Activated naive CD4-positive, alpha-beta T cell treated with anti-CD3 and anti-CD28 coated beads, Interleukin-2, amount 50 U/mL, for 16 hours (primary cell): ENCODE measurements at regions not wholly inside any gene's neighbourhood (a gene's known extent, or its start where the extent isn't known, plus 50 kb on each side); places are given as distances from the start of the nearest gene placed in this dataset.
"Not testable (repeated sequence)": the region's sequence is repeated elsewhere in the genome, so short reads cannot be mapped to it uniquely, and the experiment has no call there.

Source experiments
- DNase-seq: peaks from one replicate; pipeline ENCODE4 v3.0.0-alpha.2; 2020

DNA sequence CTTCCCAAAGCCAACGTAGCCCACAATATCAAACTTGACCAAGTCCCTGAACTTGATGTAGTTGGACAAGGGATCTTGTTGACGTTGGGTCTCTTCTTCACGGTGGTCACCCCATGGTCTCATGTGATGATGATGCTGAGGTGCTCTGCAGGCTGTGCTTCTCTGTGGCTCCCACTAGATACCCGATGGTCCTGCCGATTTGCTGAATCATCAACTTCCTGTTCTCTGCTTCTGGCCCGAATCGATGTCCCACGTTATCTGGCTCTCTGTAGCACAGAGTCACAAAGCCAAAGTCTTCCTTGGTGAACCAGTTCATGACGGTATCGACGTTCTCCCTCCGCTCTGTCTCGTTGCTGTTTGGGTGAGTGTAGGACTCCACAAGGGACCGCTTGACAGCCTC is 201.0 kb downstream of the ADRA2C start:
- DNase-seq: not testable (repeated sequence)

DNA sequence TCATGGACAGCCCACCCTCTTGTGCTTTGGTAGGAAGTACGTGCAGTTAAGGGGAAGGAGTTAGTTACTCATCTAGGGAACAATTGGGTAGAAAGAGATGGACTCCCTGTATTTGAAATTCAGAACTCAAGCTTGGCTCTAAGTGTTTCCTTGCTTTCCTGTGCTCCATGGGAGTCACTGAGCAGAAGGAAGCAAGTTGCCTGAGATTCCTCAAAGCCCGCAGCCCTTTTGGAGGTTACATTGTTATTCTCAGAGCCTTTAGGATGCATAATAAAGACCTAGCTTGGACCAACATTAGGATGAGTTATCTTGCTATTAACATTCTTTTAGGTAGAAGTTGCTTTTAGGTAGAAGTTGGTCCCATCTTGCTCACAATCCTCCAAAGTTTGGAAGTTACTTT is 206.4 kb downstream of the ADRA2C start:
- not testable (repeated sequence) for DNase-seq

DNA sequence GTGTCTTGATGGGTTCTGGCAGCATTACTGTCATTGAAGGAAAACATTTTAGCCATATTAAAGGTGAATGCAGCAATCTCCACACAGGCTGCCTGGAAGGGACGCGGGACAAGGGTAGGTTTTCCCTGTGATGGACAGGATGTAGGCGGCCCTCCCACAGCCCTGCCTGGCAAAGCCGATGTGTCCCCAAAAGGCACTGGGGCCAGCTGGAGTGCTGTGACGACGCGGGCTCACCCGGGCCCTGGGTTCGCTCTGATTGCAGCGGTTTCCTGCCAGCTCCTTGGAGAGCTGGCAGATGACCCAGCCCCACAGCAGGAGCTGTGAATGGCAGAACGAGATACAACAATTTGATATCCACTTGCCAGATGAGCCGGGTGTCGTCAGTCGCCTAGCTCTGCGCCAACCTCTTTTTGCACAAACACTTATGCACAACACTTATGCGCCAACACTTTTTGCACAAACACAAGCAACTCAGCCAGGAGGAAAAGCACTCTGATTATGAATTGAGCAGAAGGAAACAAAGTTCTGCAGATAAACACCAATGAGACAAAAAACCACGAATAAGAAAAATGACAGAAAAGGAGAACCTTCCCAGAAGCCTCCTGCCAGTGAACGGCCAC is 207.5 kb downstream of the ADRA2C start:
- not testable (repeated sequence) for DNase-seq

DNA sequence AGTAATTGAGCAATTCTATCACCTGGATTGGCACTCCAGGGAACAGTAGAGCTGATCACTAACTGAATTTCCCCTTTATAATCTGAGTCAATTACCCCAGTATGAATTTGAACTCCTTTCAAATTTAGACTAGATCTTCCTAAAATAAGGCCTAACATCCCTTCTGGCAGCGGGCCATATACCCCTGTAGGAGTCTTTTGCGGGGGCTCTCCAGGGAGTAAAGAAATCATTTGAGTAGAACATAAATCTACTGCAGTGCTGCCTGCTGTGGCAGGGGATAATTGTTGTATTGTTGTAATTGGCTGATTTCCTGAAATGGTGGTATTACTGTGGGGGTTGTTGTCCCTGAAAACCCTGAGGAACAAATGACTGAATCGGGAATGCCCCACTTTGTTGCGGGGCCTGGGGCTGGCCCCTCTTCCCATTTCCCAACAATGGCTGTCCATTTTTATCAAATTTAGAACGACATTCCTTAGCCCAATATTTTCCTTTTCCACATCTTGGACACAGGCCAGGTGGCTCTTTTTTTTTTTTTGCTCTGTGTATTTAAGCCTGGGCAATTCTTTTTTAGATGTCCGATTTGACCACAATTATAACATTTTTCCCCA is 217.4 kb downstream of the ADRA2C start:
- DNase-seq: not testable (repeated sequence)

- not testable (repeated sequence) for DNase-seq
Measured at GRCh38 chr4:3984796-3985195, 218.6 kb downstream of the ADRA2C start.

GRCh38 chr4:3986412-3986811 is 220.2 kb downstream of the ADRA2C start:
- DNase-seq: not testable (repeated sequence)

DNA sequence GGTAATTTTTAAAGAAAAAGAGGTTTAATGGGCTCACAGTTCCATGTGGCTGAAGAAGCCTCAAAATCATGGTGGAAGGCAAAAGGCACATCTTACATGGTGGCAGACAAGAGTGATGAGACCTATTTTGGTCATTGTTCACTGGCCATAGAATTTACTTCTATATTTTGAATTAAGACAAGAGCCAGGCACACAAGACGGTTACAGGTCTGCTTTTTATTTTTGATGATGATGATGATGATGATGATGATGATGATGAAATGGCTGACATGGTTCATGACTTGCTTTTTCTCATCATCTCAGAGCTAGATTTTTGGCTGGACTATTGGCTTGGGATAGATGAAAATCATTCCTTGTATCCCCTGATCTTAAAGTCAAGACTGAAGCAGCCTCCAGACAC is 229.3 kb downstream of the OTOP1 start:
- DNase-seq: not testable (repeated sequence)

GRCh38 chr4:4004036-4004435 is 222.7 kb downstream of the OTOP1 start:
- DNase-seq: not testable (repeated sequence)

DNA sequence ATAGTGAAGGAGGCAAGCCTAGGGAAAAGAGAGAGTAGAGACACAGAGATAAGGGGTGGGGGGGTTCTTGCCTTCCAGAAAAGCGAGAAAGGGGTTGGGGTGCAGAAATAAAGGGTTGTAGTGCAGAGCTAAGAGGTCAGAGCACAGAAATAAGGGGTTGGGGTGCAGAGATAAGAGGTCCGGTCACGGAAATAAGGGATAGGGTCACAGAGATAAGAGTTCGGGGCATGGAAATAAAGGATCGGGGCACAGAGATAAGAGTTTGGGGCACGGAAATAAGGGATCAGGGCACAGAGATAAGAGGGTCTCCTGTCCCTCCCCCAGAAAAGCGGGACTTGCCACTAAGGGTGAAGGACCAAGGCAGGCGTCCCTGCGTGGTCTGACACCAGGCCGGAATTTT is 222.0 kb downstream of the OTOP1 start:
- DNase-seq: not testable (repeated sequence)

DNA sequence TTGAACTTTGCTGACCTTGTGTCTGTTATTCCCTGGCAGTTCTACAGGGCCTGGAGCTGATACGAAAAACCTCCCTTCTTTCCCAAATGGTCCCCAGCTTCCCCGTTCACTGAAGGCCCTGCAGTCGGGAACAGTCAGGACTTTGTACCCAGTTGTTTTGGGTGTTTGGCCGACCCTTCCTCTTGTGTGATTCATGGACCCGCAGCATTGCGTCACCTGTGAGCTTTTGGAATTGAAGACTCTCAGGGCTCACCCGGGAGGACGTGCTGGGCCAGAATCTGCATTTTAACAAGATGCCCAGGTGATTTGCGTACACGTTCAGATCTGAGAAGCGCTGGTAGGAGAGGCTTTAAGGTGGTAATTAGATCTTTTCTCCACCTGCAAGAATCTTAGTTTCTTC is 220.4 kb downstream of the OTOP1 start:
- not testable (repeated sequence) for DNase-seq

DNA sequence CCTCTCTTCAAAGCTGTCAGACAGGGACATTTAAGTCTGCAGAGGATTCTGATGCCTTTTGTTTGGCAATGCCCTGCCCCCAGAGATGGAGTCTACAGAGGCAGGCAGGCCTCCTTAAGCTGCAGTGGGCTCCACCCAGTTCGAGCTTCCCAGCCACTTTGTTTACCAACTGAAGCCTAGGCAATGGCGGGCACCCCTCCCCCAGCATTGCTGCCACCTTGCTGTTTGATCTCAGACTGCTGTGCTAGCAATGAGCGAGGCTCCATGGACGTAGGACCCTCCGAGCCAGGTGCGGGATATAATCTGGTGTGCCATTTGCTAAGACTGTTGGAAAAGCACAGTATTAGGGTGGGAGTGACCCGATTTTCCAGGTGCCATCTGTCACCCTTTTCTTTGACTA is 207.7 kb downstream of the OTOP1 start:
- not testable (repeated sequence) for DNase-seq

DNA sequence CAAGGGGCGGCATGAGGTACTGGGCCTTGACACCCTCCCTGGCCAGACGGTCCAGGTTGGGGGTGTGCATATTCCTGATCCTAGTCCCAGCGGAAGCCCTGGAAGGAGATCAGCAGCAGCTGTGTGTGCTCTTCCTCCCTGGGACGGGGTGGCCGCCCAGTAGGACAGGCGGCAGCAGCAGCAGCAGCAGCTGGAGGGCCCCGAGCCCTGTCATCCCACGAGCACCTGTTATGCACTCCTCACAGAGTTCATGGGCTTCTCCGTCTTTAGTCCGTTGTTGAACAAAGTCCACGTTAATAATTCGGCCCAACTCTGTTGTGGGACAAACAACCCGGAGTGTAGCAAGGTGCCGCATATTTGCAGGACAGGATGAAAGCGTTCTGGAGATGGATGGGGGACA is 205.6 kb downstream of the OTOP1 start:
- DNase-seq: not testable (repeated sequence)

DNA sequence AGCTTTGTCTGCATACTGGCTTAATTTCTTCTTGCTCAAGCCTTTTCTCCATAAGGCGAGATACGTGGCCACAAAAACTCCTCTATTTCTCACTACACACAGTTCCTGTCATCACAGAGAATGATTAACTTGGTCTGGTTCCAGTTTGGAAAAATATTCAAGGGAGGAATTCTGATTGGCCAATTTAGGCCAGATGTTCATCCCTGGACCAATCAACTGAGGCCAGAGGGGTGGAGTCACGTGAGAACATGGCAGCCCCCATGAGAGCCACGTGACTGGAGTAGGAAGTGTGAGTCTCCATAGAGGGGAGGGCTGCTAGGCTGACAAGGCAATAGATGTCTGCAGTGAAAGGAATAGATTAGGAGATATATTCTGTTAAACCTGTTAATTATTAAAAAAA is 200.0 kb downstream of the OTOP1 start:
- not testable (repeated sequence) for DNase-seq

DNA sequence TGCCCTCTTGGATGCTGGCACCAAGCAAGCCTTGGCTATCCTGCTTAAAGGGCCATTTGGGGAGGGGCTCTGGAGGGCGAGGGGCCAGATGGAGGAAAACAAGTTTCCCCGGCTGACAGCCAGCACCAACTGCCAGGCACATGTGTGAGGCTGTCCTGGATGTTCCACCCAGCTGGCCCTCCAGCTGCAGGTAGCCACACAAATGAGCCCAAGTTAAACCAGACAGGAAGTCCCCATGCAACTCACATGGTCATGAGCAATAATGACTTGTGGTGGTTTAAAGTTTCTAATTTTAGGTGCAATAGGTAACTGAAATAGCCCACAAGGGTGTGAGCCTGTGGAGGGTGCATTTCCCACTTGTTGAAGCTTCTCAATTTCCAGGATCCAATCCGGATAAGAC is 198.0 kb downstream of the OTOP1 start:
- not testable (repeated sequence) for DNase-seq

DNA sequence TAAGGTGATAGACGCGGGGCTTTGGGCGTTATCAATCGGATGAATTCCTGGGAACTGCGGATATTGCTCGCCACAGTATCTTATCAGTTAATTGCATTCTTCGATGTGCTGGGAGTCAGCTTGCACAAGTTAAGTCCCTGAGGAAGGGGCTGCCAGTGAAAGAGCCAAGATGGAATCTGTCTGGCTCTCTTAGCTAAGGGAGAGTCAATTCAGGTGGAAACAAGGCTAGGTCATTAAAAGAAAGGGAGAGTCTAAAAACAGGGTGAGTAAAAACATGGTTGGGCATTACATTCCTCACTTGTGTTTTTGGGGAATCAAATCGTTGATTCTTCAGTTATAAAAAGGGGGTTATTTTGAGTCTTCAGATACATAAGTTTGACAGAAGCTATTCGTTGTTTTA is 196.2 kb downstream of the OTOP1 start:
- DNase-seq: not testable (repeated sequence)

- DNase-seq: not testable (repeated sequence)
Measured at GRCh38 chr4:4031446-4032135, 195.1 kb downstream of the OTOP1 start.

DNA sequence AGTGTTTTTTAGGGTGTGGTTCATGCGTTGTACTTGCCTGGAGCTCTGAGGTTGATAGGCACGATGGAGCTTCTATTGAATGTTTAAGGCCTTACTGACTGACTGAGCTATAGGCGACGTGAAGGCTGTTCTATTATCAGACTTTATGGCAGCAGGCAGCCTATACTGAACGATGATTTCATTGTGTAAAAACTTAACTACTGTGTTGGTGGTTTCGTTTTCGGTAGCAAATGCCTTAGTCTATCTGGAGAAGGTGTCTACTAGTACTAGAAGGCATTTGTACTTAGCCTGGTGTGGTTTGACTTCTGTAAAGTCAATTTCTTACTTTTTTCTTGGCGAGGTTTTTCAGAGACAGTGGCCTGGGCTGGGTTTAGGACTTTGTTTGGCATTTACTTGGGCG is 194.4 kb downstream of the OTOP1 start:
- not testable (repeated sequence) for DNase-seq

DNA sequence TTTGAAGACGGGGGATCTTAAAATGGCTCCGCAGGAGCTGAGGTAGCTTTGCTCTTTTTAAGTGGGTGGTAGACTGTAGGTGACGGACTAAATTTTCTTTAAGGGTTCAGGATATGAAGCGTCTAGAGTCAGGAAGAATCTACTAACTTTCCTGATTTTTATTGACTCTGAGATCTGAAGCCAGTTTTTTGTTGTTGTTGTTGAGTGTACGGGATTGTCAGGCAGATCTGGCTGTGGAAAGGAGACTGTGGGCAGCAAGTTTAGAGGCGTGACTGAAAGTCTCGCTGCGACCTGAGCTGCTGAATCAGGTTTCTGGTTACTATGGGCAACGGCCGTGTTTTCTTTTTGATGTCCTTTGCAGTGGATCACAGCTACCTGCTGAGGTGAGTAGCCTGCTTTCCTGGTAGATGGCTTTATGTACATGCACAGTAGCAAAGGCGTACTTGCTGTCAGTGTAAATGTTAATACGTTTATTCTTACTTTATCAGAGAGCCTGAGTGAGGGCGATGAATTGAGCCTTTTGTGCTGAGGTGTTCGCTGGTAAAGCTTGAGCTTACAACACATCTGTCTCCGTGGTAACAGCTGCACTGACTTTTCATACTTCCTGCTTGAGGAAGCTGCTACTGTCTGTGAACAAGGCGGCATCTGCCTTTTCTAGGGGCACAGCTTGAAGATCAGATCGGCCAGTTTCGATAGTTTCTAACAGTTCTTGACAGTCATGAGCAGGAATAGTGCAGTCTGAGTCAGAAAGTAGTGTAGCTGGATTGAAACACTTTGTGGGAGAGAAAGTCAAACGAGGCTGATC is 193.7 kb downstream of the OTOP1 start:
- not testable (repeated sequence) for DNase-seq

- DNase-seq: not testable (repeated sequence)
Measured at GRCh38 chr4:4037399-4038138, 189.2 kb downstream of the OTOP1 start.

- DNase-seq: not testable (repeated sequence)
Measured at GRCh38 chr4:4045823-4046222, 180.9 kb downstream of the OTOP1 start.

DNA sequence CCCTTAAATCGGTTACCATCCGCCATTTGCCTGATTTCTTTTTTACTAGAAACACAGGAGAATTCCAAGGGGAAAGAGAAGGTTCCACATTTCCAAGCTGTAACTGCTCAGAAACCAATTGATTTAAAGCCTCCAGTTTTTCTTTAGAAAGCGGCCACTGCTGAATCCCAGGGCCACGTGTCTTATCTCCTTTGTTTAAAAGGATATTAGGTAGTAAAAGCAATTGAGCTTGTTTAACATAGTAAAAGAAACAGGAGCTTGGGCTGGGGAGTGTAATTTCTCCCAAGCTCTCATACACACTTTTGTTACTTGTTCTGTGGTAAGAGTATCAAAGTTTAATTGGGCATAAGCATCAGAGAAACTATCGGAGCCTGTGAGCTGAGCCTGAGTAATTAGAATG is 180.0 kb downstream of the OTOP1 start:
- DNase-seq: not testable (repeated sequence)

GRCh38 chr4:4047202-4047601 is 179.5 kb downstream of the OTOP1 start:
- not testable (repeated sequence) for DNase-seq
